WTC11 (cell line): ENCODE measurements at regions not wholly inside any gene's neighbourhood (a gene's known extent, or its start where the extent isn't known, plus 50 kb on each side); places are given as distances from the start of the nearest gene placed in this dataset.

Experiments
- ATAC-seq: fragments of 200-7000 bp; cut with Tn5 transposase; 2 replicates; pipeline ENCODE4 v1.10.0; 2021; ENCODE audit warnings: mild to moderate bottlenecking, moderate library complexity
- CTCF ChIA-PET: fragments of 300-600 bp; sonication (Branson Sonifier 250); formaldehyde crosslinking; loops from one replicate; lab custom pipeline; 2021; ENCODE audit warnings: antibody characterized with exemption; lab: Charles Lee
- POLR2A ChIA-PET: fragments of 350-600 bp; sonication (Branson Sonifier 250); formaldehyde crosslinking; loops from one replicate; lab custom pipeline; 2021; ENCODE audit warnings: antibody characterized with exemption; lab: Charles Lee
- DNase-seq: peaks from one replicate; pipeline ENCODE4 v3.0.0; 2021; ENCODE audit warnings: low spot score
- H3K27ac Mint-ChIP-seq: 2 replicates; pipeline ENCODE4 v1.8.0; 2021; ENCODE audit warnings: mixed read lengths
- H3K27me3 Mint-ChIP-seq: 2 replicates; pipeline ENCODE4 v1.8.0; 2021; ENCODE audit warnings: low read depth, mild to moderate bottlenecking, moderate library complexity, mixed read lengths
- H3K36me3 Mint-ChIP-seq: 2 replicates; pipeline ENCODE4 v1.8.0; 2021; ENCODE audit warnings: mixed read lengths
- H3K4me1 Mint-ChIP-seq: 2 replicates; pipeline ENCODE4 v1.8.0; 2022; ENCODE audit warnings: mixed read lengths
- H3K4me3 Mint-ChIP-seq: 2 replicates; pipeline ENCODE4 v1.8.0; 2021; ENCODE audit warnings: mild to moderate bottlenecking, moderate library complexity, mixed read lengths
- H3K9me3 Mint-ChIP-seq: 2 replicates; pipeline ENCODE4 v1.8.0; 2021; ENCODE audit warnings: mixed read lengths
- AFF4 ChIP-seq: sonication (generic); formaldehyde crosslinking; IDR thresholded peaks from 2 replicates; pipeline ENCODE4 v1.8.1; 2023; ENCODE audit warnings: mild to moderate bottlenecking, missing genetic modification reagents, borderline replicate concordance
- ATF1 ChIP-seq: sonication (generic); formaldehyde crosslinking; IDR thresholded peaks from 2 replicates; pipeline ENCODE4 v1.8.1; 2023; ENCODE audit warnings: mild to moderate bottlenecking, moderate library complexity, missing genetic modification reagents
- CBFB ChIP-seq: sonication (generic); formaldehyde crosslinking; IDR thresholded peaks from 2 replicates; pipeline ENCODE4 v1.8.1; 2022; ENCODE audit warnings: mild to moderate bottlenecking, low read depth, missing genetic modification reagents
- CREM ChIP-seq: sonication (generic); formaldehyde crosslinking; IDR thresholded peaks from 2 replicates; pipeline ENCODE4 v1.8.1; 2022; ENCODE audit warnings: mild to moderate bottlenecking, missing genetic modification reagents, moderate library complexity
- E2F4 ChIP-seq: sonication (generic); formaldehyde crosslinking; IDR thresholded peaks from 2 replicates; pipeline ENCODE4 v1.8.1; 2022; ENCODE audit warnings: low read depth, mild to moderate bottlenecking, moderate library complexity, missing genetic modification reagents, borderline replicate concordance
- IRF1 ChIP-seq: sonication (generic); formaldehyde crosslinking; IDR thresholded peaks from 2 replicates; pipeline ENCODE4 v1.8.0; 2023; ENCODE audit warnings: missing genetic modification reagents
- JAZF1 ChIP-seq: fragments of 250-450 bp; sonication (Bioruptor Pico); IDR thresholded peaks from 2 replicates; pipeline ENCODE4 v1.9.0; 2021; ENCODE audit warnings: moderate library complexity, mild to moderate bottlenecking, inconsistent platforms
- MYBL2 ChIP-seq: sonication (generic); formaldehyde crosslinking; IDR thresholded peaks from 2 replicates; pipeline ENCODE4 v1.8.1; 2023; ENCODE audit warnings: mild to moderate bottlenecking, moderate library complexity, missing genetic modification reagents
- NFE2L1 ChIP-seq: sonication (generic); formaldehyde crosslinking; IDR thresholded peaks from 2 replicates; pipeline ENCODE4 v1.8.1; 2023; ENCODE audit warnings: missing genetic modification reagents
- PRDM15 ChIP-seq: sonication (generic); formaldehyde crosslinking; IDR thresholded peaks from 2 replicates; pipeline ENCODE4 v1.8.0; 2022; ENCODE audit warnings: missing genetic modification reagents
- RORB ChIP-seq: fragments of 250-450 bp; sonication (Bioruptor Pico); IDR thresholded peaks from 2 replicates; pipeline ENCODE4 v1.9.0; 2021; ENCODE audit warnings: mild to moderate bottlenecking
- ZNF138 ChIP-seq: sonication (generic); formaldehyde crosslinking; conservative IDR thresholded peaks from 2 replicates; pipeline ENCODE4 v1.8.1; 2022; ENCODE audit warnings: mild to moderate bottlenecking, moderate library complexity, missing genetic modification reagents
- ZNF232 ChIP-seq: sonication (generic); formaldehyde crosslinking; IDR thresholded peaks from 2 replicates; pipeline ENCODE4 v1.8.0; 2022; ENCODE audit warnings: mild to moderate bottlenecking, missing genetic modification reagents
- ZNF263 ChIP-seq: sonication (generic); formaldehyde crosslinking; IDR thresholded peaks from 2 replicates; pipeline ENCODE4 v1.8.1; 2022; ENCODE audit warnings: low read depth, mild to moderate bottlenecking, moderate library complexity, missing genetic modification reagents
- ZNF423 ChIP-seq: fragments of 250-450 bp; sonication (Bioruptor Pico); IDR thresholded peaks from 2 replicates; pipeline ENCODE4 v2.1.2; 2022; ENCODE audit warnings: mild to moderate bottlenecking, moderate library complexity

- no peak for TF ChIP-seq AFF4
These were observed 213.6 kb upstream of the ESRRG start (continued) for GRCh38 chr1:216936779-216937178.

GRCh38 chr1:216935901-216936300 lies 212.7 kb upstream of the ESRRG start:
- Mint-ChIP-seq H3K27me3 (no peaks in the 10 kb centered on the region), H3K36me3 (no peaks in the 10 kb centered on the region), H3K9me3 (0 out of 2 replicates have a peak, but pooled peaks cover 7% of the 10 kb centered on the region), H3K4me1 (peaks cover 56% of the 10 kb centered on the region), H3K4me3 (no peak overlapping the region), H3K27ac (peak overlapping the region; percentile 84; the same call in 1 of the 2 replicates)
- ATAC-seq (no peak), DNase-seq (no peak)
- ChIA-PET CTCF (interaction anchor here (3.0 kb wide), 1 partner anchor 9 kb away, joined by 11 read pairs; no protein-coding TSS in a partner anchor), POLR2A (no interaction called here)
- TF ChIP-seq ATF1 (CRISPR knock-in tag) = no peak
- TF ChIP-seq NFE2L1 = no peak

GRCh38 chr1:216932424-216932823 lies 209.2 kb upstream of the ESRRG start:
- no peak for DNase-seq
- H3K36me3 Mint-ChIP-seq = no peaks in the 10 kb centered on the region
- TF ChIP-seq ZNF138 (CRISPR knock-in tag) (no peak), CBFB (CRISPR knock-in tag) (no peak), JAZF1 (no peak), CREM (no peak), IRF1 (CRISPR knock-in tag) (no peak), ZNF423 (CRISPR knock-in tag) (no peak), ZNF263 (CRISPR knock-in tag) (no peak), E2F4 (CRISPR knock-in tag) (no peak), PRDM15 (CRISPR knock-in tag) (no peak), RORB (no peak), ZNF232 (no peak), MYBL2 (CRISPR knock-in tag) (no peak)
- ChIA-PET CTCF (no interaction called here), POLR2A (no interaction called here)
- peak; percentile 58 for ATAC-seq
- no peak overlapping the region for H3K4me3 Mint-ChIP-seq
- H3K4me1 Mint-ChIP-seq = peaks cover 26% of the 10 kb centered on the region
- no peaks in the 10 kb centered on the region for H3K27me3 Mint-ChIP-seq
- 0 out of 2 replicates have a peak, but pooled peaks cover 7% of the 10 kb centered on the region for H3K9me3 Mint-ChIP-seq
- H3K27ac Mint-ChIP-seq = no peak overlapping the region
